HepG2 (cell line): ENCODE measurements at regions not wholly inside any gene's neighbourhood (a gene's known extent, or its start where the extent isn't known, plus 50 kb on each side); places are given as distances from the start of the nearest gene placed in this dataset.

ENCODE experiments used
- ATAC-seq: fragments of 200-7000 bp; cut with Tn5 transposase; 3 replicates; pipeline ENCODE4 v1.9.1; 2020; ENCODE audit warnings: mild to moderate bottlenecking, moderate library complexity
- BruUV-seq: library from RNA; stranded (reverse); fragments of 400-500 nt; replicated peaks from 2 replicates; lab custom pipeline; 2021; lab: Mats Ljungman, UMichigan
- CTCF ChIA-PET: fragments of 300-600 bp; formaldehyde crosslinking; extraction: SDS; loops from one replicate; lab custom pipeline; 2021; ENCODE audit warnings: low total read pairs, inconsistent platforms, low intra/inter-chr PET ratio; lab: Yijun Ruan, JAX
- POLR2A ChIA-PET: fragments of 350-600 bp; sonication (Branson Sonifier 250); formaldehyde crosslinking; loops from one replicate; lab custom pipeline; 2020; ENCODE audit warnings: antibody characterized with exemption, inconsistent platforms; lab: Yijun Ruan, JAX
- DNase-seq: peaks from one replicate; pipeline ENCODE4 v3.0.0-alpha.2; 2015; ENCODE audit warnings: low spot score
- FAIRE-seq: peaks from 3 replicates; lab custom pipeline; 2011; peaks lifted over from hg19 to GRCh38; lab: Jason Lieb, UNC
- H2AFZ ChIP-seq: one replicate; pipeline ENCODE4 v1.6.1; 2011; ENCODE audit warnings: low read length, inconsistent platforms
- H3K27ac ChIP-seq: fragments of 300-600 bp; 3 replicates; pipeline ENCODE4 v1.8.0; 2011; ENCODE audit warnings: mixed run types, mild to moderate bottlenecking, mixed read lengths, low read length, inconsistent platforms; ENCODE audit not compliant: insufficient read depth; ENCODE audit errors: extremely low read length
- H3K27me3 ChIP-seq, 2 experiments: fragments of 200-600 bp in 1 of 2; 2 replicates in 1 of 2; 3 replicates in 1 of 2; pipeline versions ENCODE4 v1.6.0 to v1.8.0; 2011; ENCODE audit warnings: low read length in 2 of 2, mild to moderate bottlenecking in 2 of 2, moderate library complexity in 2 of 2, inconsistent platforms in 1 of 2; ENCODE audit not compliant: insufficient read depth in 2 of 2, control insufficient read depth in 1 of 2
- H3K36me3 ChIP-seq, 2 experiments: fragments of 200-600 bp in 1 of 2; replicated peaks in 1 of 2; 2 replicates in 1 of 2; 3 replicates in 1 of 2; pipeline versions ENCODE4 v1.5.1 to v1.8.0; 2011; ENCODE audit warnings: low read length in 2 of 2, inconsistent platforms in 1 of 2; ENCODE audit not compliant: insufficient read depth in 2 of 2, control insufficient read depth in 1 of 2
- H3K4me1 ChIP-seq: 2 replicates; pipeline ENCODE4 v1.5.1; 2012; ENCODE audit warnings: low read length, inconsistent platforms; ENCODE audit not compliant: insufficient read depth
- H3K4me2 ChIP-seq: 2 replicates; pipeline ENCODE4 v1.6.0; 2011; ENCODE audit warnings: low read depth, low read length, inconsistent platforms
- H3K4me3 ChIP-seq, 3 experiments: fragments of 200-600 bp in 1 of 3; sonication (generic), shearing (Covaris generic) in 1 of 3; replicated peaks in 1 of 3; 2 replicates each; pipeline ENCODE4 v1.5.1; 2011 to 2016; ENCODE audit warnings: low read length in 3 of 3, inconsistent platforms in 2 of 3, low read depth in 2 of 3, mild to moderate bottlenecking in 2 of 3, control low read depth in 1 of 3, mixed read lengths in 1 of 3; ENCODE audit not compliant: insufficient read depth in 1 of 3
- H3K79me2 ChIP-seq: one replicate; pipeline ENCODE4 v1.6.1; 2011; ENCODE audit warnings: low read length, inconsistent platforms; ENCODE audit not compliant: insufficient read depth
- H3K9ac ChIP-seq: 2 replicates; pipeline ENCODE4 v1.6.0; 2011; ENCODE audit warnings: mild to moderate bottlenecking, low read depth, low read length, inconsistent platforms; ENCODE audit not compliant: insufficient read depth
- H3K9me3 ChIP-seq: 2 replicates; pipeline ENCODE4 v1.5.1; 2012; ENCODE audit warnings: mild to moderate bottlenecking, low read length
- H4K20me1 ChIP-seq: 2 replicates; pipeline ENCODE4 v1.6.0; 2011; ENCODE audit warnings: inconsistent platforms, mild to moderate bottlenecking, low read length, moderate library complexity; ENCODE audit not compliant: insufficient read depth
- DMAP1 ChIP-seq: IDR thresholded peaks from 2 replicates; pipeline ENCODE4 v1.6.1; 2016
- DR1 ChIP-seq: sonication (generic); formaldehyde crosslinking; IDR thresholded peaks from 2 replicates; pipeline ENCODE4 v1.8.0; 2021; ENCODE audit warnings: mild to moderate bottlenecking, missing genetic modification reagents, inconsistent platforms
- ERF ChIP-seq: IDR thresholded peaks from 2 replicates; pipeline ENCODE4 v1.6.1; 2018; ENCODE audit warnings: missing biosample characterization, missing genetic modification reagents
- IKZF4 ChIP-seq: sonication (generic); formaldehyde crosslinking; IDR thresholded peaks from 2 replicates; pipeline ENCODE4 v1.5.1; 2020; ENCODE audit warnings: borderline replicate concordance, mild to moderate bottlenecking, low read depth, missing genetic modification reagents; ENCODE audit errors: not compliant biosample characterization
- MATR3 ChIP-seq: sonication (generic); formaldehyde crosslinking; IDR thresholded peaks from 2 replicates; pipeline ENCODE4 v1.4.0; 2020; ENCODE audit warnings: missing genetic modification reagents
- PTBP1 ChIP-seq: fragments of 200-400 bp; formaldehyde crosslinking; IDR thresholded peaks from 2 replicates; pipeline ENCODE4 v1.6.1; 2018; ENCODE audit warnings: low read length, low read depth; ENCODE audit not compliant: poor library complexity, severe bottlenecking
- REXO4 ChIP-seq: sonication (generic); formaldehyde crosslinking; IDR thresholded peaks from 2 replicates; pipeline ENCODE4 v1.8.0; 2022; ENCODE audit warnings: missing genetic modification reagents, mild to moderate bottlenecking, borderline replicate concordance
- SIN3B ChIP-seq: fragments of 150-350 bp; IDR thresholded peaks from 2 replicates; pipeline ENCODE4 v1.6.1; 2014; ENCODE audit warnings: low read length
- SIX4 ChIP-seq: sonication (generic); formaldehyde crosslinking; IDR thresholded peaks from 2 replicates; pipeline ENCODE4 v1.4.0; 2020; ENCODE audit warnings: missing genetic modification reagents
- SSRP1 ChIP-seq: IDR thresholded peaks from 2 replicates; pipeline ENCODE4 v1.6.1; 2016; ENCODE audit warnings: control low read depth
- TCF12 ChIP-seq, 2 experiments: fragments of 450-650 bp in 1 of 2; sonication (generic) in 1 of 2; formaldehyde crosslinking in 1 of 2; IDR thresholded peaks; 2 replicates each; pipeline versions ENCODE4 v1.6.1 to v1.8.0; 2017 to 2022; ENCODE audit warnings: antibody characterized with exemption in 1 of 2, mild to moderate bottlenecking in 1 of 2, missing genetic modification reagents in 1 of 2, moderate library complexity in 1 of 2
- ZNF263 ChIP-seq: sonication (generic); formaldehyde crosslinking; IDR thresholded peaks from 2 replicates; pipeline ENCODE4 v1.4.0; 2020; ENCODE audit warnings: missing genetic modification reagents
- ZNF337 ChIP-seq: sonication (generic); formaldehyde crosslinking; IDR thresholded peaks from 2 replicates; pipeline ENCODE4 v1.5.1; 2020; ENCODE audit warnings: missing genetic modification reagents, low read depth, mild to moderate bottlenecking, borderline replicate concordance
- ZNF598 ChIP-seq: sonication (generic); formaldehyde crosslinking; IDR thresholded peaks from 2 replicates; pipeline ENCODE4 v1.5.1; 2020; ENCODE audit warnings: mild to moderate bottlenecking, missing genetic modification reagents, borderline replicate concordance
- ZNF713 ChIP-seq: sonication (generic); formaldehyde crosslinking; IDR thresholded peaks from 2 replicates; pipeline ENCODE4 v1.4.0; 2020; ENCODE audit warnings: mild to moderate bottlenecking, missing genetic modification reagents
- ZNF746 ChIP-seq: sonication (generic); formaldehyde crosslinking; IDR thresholded peaks from 2 replicates; pipeline ENCODE4 v1.8.0; 2022; ENCODE audit warnings: mild to moderate bottlenecking, missing genetic modification reagents
- ZNF850 ChIP-seq: sonication (generic); formaldehyde crosslinking; conservative IDR thresholded peaks from 2 replicates; pipeline ENCODE4 v1.9.0; 2021; ENCODE audit warnings: mild to moderate bottlenecking, missing genetic modification reagents
- WGBS: methylation state at CpG from one replicate; pipeline ENCODE4 v1.1.6; 2017; ENCODE audit warnings: low lambda C conversion rate; 5-methylcytosine and 5-hydroxymethylcytosine counted together
- in situ Hi-C: cut with HindIII; loops from 2 replicates; pipeline ENCODE4 v1.10.0; 2017; ENCODE audit warnings: low pct_unique_long_range_greater_than_20kb; ENCODE audit not compliant: extremely low pct_ligation_motif_present
- intact Hi-C: fragments of 100-400 bp; cut with micrococcal nuclease; formaldehyde crosslinking; loops from one replicate; pipeline ENCODE4 v1.10.0; 2022; ENCODE audit not compliant: unreplicated experiment
- TF ChIP-seq, protein P1 (sequence below): sonication (generic); formaldehyde crosslinking; IDR thresholded peaks from 2 replicates; pipeline ENCODE4 v1.9.0; 2022; ENCODE audit warnings: missing genetic modification reagents, mild to moderate bottlenecking, borderline replicate concordance
- TF ChIP-seq, protein P2 (sequence below): sonication (generic); formaldehyde crosslinking; IDR thresholded peaks from 2 replicates; pipeline ENCODE4 v1.4.0; 2020; ENCODE audit warnings: missing genetic modification reagents, borderline replicate concordance
- TF ChIP-seq, protein P3 (sequence below): fragments of 450-650 bp; IDR thresholded peaks from 2 replicates; pipeline ENCODE4 v1.6.1; 2016

DNA sequence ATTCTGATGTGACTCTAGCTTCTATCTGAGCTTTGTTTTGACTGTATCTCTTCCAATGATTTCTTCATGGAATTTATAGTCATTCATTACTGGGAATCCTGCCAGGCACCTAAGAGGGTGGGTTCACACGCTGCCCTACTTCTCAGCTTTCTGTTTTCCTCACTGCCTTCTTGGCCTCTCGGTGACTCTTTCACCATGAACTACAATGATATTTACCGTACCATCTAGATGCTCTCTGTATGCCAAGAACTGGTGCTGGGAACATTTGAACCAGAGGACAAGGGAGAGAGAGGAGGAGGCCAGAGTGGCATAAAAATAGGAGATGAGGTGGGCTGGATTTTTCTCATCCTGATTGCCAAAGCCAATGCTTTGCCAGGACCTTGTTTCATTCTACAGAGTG is 280.0 kb upstream of the P2RY1 start:
- intact Hi-C loops = no loop called here
- 26% methylated on average over 3 of the region's 3 CpGs for WGBS
- H3K27ac ChIP-seq = no peak overlapping the region
- POLR2A ChIA-PET = no interaction called here
- no peak overlapping the region for H3K9ac ChIP-seq
- BruUV-seq = no TSS peak
- no peaks in the 10 kb centered on the region for H3K79me2 ChIP-seq
- TF ChIP-seq, protein P1, sequence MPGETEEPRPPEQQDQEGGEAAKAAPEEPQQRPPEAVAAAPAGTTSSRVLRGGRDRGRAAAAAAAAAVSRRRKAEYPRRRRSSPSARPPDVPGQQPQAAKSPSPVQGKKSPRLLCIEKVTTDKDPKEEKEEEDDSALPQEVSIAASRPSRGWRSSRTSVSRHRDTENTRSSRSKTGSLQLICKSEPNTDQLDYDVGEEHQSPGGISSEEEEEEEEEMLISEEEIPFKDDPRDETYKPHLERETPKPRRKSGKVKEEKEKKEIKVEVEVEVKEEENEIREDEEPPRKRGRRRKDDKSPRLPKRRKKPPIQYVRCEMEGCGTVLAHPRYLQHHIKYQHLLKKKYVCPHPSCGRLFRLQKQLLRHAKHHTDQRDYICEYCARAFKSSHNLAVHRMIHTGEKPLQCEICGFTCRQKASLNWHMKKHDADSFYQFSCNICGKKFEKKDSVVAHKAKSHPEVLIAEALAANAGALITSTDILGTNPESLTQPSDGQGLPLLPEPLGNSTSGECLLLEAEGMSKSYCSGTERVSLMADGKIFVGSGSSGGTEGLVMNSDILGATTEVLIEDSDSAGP (CRISPR knock-in tag) = no peak
- TF ChIP-seq, protein P2, sequence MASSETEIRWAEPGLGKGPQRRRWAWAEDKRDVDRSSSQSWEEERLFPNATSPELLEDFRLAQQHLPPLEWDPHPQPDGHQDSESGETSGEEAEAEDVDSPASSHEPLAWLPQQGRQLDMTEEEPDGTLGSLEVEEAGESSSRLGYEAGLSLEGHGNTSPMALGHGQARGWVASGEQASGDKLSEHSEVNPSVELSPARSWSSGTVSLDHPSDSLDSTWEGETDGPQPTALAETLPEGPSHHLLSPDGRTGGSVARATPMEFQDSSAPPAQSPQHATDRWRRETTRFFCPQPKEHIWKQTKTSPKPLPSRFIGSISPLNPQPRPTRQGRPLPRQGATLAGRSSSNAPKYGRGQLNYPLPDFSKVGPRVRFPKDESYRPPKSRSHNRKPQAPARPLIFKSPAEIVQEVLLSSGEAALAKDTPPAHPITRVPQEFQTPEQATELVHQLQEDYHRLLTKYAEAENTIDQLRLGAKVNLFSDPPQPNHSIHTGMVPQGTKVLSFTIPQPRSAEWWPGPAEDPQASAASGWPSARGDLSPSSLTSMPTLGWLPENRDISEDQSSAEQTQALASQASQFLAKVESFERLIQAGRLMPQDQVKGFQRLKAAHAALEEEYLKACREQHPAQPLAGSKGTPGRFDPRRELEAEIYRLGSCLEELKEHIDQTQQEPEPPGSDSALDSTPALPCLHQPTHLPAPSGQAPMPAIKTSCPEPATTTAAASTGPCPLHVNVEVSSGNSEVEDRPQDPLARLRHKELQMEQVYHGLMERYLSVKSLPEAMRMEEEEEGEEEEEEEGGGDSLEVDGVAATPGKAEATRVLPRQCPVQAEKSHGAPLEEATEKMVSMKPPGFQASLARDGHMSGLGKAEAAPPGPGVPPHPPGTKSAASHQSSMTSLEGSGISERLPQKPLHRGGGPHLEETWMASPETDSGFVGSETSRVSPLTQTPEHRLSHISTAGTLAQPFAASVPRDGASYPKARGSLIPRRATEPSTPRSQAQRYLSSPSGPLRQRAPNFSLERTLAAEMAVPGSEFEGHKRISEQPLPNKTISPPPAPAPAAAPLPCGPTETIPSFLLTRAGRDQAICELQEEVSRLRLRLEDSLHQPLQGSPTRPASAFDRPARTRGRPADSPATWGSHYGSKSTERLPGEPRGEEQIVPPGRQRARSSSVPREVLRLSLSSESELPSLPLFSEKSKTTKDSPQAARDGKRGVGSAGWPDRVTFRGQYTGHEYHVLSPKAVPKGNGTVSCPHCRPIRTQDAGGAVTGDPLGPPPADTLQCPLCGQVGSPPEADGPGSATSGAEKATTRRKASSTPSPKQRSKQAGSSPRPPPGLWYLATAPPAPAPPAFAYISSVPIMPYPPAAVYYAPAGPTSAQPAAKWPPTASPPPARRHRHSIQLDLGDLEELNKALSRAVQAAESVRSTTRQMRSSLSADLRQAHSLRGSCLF = no peak
- TF ChIP-seq ZNF337 (CRISPR knock-in tag) (no peak), PTBP1 (no peak), IKZF4 (CRISPR knock-in tag) (no peak), SSRP1 (CRISPR knock-in tag) (no peak), ZNF598 (CRISPR knock-in tag) (no peak), DMAP1 (CRISPR knock-in tag) (no peak), MATR3 (CRISPR knock-in tag) (no peak), ZNF746 (CRISPR knock-in tag) (no peak), REXO4 (CRISPR knock-in tag) (no peak), ZNF713 (CRISPR knock-in tag) (no peak), ZNF263 (no peak), TCF12 (IDR thresholded peaks at IDR 0.05) (no peak), TCF12 (CRISPR knock-in tag; IDR thresholded peaks at IDR 0.05) (no peak), SIX4 (CRISPR knock-in tag) (no peak), ERF (CRISPR knock-in tag) (no peak), ZNF850 (no peak), DR1 (no peak), SIN3B (no peak)
- TF ChIP-seq, protein P3, sequence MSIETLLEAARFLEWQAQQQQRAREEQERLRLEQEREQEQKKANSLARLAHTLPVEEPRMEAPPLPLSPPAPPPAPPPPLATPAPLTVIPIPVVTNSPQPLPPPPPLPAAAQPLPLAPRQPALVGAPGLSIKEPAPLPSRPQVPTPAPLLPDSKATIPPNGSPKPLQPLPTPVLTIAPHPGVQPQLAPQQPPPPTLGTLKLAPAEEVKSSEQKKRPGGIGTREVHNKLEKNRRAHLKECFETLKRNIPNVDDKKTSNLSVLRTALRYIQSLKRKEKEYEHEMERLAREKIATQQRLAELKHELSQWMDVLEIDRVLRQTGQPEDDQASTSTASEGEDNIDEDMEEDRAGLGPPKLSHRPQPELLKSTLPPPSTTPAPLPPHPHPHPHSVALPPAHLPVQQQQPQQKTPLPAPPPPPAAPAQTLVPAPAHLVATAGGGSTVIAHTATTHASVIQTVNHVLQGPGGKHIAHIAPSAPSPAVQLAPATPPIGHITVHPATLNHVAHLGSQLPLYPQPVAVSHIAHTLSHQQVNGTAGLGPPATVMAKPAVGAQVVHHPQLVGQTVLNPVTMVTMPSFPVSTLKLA = no peak
- TF ChIP-seq, all 625 proteins: peak for 0
- no peak overlapping the region for H2AFZ ChIP-seq
- DNase-seq = no peak
- H3K4me3 ChIP-seq = no peak overlapping the region
- H3K4me1 ChIP-seq = peaks cover 13% of the 10 kb centered on the region
- no peak for FAIRE-seq
- H3K9me3 ChIP-seq = no peaks in the 10 kb centered on the region
- H3K36me3 ChIP-seq = no peaks in the 10 kb centered on the region
- no peaks in the 10 kb centered on the region; a peak in 1 of 5 replicates for H3K27me3 ChIP-seq
- H3K4me2 ChIP-seq = no peak overlapping the region
- no peak for ATAC-seq
- no peaks in the 10 kb centered on the region for H4K20me1 ChIP-seq
- in situ Hi-C loops = no loop called here
- CTCF ChIA-PET = no interaction called here
